BE2C (cell line): ENCODE measurements at regions not wholly inside any gene's neighbourhood (a gene's known extent, or its start where the extent isn't known, plus 50 kb on each side); places are given as distances from the start of the nearest gene placed in this dataset.

Experiments
- DNase-seq: peaks from one replicate; pipeline ENCODE4 v3.0.0-alpha.2; 2020
- H3K27me3 ChIP-seq: fragments of 250-450 bp; sonication (Bioruptor Pico); 2 replicates; pipeline ENCODE4 v1.5.1; 2020; ENCODE audit warnings: mild to moderate bottlenecking
- H3K36me3 ChIP-seq: fragments of 250-450 bp; sonication (Bioruptor Pico); 2 replicates; pipeline ENCODE4 v1.5.1; 2020; ENCODE audit warnings: mild to moderate bottlenecking
- H3K4me1 ChIP-seq: fragments of 250-450 bp; sonication (Bioruptor Pico); 2 replicates; pipeline ENCODE4 v1.5.1; 2020
- H3K4me3 ChIP-seq: 2 replicates; pipeline ENCODE4 v1.5.1; 2011; ENCODE audit warnings: low read depth, low read length
- H3K9me3 ChIP-seq: fragments of 250-450 bp; sonication (Bioruptor Pico); 2 replicates; pipeline ENCODE4 v1.5.1; 2020
- TF ChIP-seq, protein P1 (sequence below): IDR thresholded peaks from 2 replicates; pipeline ENCODE4 v1.5.1; 2012; ENCODE audit warnings: mild to moderate bottlenecking, low read depth, low read length

DNA sequence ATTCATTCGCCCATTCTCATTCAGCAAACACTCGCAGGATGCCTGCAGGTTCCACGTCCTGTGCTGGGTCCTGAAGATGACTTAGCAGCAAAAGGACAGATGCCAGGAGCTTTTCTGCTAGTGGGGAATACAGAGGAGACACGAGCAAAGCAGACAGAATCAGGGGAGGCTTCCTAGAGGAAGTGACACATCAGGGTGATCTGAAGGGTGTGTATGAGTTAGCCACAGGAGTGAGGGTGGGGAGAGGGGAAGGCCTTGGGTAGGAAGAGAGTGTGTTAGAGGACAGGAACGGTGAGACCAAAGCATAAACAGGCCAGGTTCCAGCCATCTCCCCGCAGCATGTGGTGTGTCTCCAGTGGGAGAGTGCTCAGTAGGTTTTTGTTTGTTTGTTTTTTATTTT lies 73.4 kb upstream of the GTSF1L start:
- Histone ChIP-seq H3K27me3 (no peaks in the 10 kb centered on the region), H3K9me3 (peaks cover 3% of the 10 kb centered on the region; the same call in 1 of the 2 replicates), H3K4me1 (peaks cover 6% of the 10 kb centered on the region), H3K4me3 (no peak overlapping the region), H3K36me3 (no peaks in the 10 kb centered on the region)
- TF ChIP-seq, protein P1, sequence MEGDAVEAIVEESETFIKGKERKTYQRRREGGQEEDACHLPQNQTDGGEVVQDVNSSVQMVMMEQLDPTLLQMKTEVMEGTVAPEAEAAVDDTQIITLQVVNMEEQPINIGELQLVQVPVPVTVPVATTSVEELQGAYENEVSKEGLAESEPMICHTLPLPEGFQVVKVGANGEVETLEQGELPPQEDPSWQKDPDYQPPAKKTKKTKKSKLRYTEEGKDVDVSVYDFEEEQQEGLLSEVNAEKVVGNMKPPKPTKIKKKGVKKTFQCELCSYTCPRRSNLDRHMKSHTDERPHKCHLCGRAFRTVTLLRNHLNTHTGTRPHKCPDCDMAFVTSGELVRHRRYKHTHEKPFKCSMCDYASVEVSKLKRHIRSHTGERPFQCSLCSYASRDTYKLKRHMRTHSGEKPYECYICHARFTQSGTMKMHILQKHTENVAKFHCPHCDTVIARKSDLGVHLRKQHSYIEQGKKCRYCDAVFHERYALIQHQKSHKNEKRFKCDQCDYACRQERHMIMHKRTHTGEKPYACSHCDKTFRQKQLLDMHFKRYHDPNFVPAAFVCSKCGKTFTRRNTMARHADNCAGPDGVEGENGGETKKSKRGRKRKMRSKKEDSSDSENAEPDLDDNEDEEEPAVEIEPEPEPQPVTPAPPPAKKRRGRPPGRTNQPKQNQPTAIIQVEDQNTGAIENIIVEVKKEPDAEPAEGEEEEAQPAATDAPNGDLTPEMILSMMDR = no peak
- no peak for DNase-seq

DNA sequence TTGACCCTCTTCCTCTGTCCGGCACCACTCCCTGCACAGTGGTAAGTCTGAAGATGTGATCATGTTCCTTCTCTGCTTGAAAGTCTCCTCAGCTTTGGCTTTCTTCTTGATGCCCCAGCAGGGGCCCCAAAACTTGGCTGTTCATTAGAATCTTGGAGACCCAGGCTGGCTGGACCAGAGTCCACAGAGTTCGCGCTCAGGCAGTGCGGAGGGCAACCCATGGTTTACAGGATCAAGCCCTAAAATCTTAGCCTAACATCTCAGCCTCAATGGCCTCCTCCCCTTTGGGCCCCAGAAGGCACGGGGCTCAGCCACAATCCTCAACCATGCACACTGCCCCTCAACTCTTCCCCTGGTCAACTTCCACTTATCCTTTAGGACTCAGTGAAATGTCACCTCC lies 72.9 kb upstream of the GTSF1L start:
- Histone ChIP-seq H3K9me3 (peaks cover 3% of the 10 kb centered on the region; the same call in 1 of the 2 replicates), H3K27me3 (no peaks in the 10 kb centered on the region), H3K4me1 (peaks cover 6% of the 10 kb centered on the region), H3K4me3 (peak overlapping the region; percentile 39; the same call in 1 of the 2 replicates), H3K36me3 (no peaks in the 10 kb centered on the region)
- DNase-seq = no peak
- TF ChIP-seq, protein P1 = no peak

DNA sequence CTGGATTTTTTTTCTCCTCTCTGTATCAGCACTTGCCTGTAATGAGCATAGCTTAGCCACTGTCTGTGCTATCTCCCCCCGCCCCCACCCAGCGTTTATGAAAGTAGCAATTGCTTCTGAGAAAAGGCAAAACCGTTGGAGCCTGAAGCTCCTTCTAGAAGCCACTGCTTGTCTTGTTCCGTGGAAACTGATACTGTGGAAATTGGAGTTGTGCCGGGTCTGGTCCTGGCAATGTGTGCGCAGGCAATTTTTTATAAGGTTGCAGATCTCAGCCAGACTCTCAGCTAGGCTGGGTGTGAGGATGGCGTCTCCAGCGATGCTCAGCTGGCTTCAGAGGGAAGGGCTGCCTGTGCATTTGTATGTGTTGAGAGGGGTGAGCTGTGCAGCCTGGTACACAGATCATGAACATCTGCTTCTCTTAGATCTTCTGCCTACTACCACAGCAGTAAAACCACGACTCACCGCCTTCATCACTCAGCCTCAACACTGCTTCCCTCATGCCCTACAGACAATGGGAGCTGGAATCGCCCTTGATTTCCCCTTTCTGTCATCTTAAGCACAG lies 72.4 kb upstream of the GTSF1L start:
- Histone ChIP-seq H3K4me1 (peaks cover 6% of the 10 kb centered on the region), H3K4me3 (peak overlapping the region; percentile 39), H3K9me3 (peaks cover 3% of the 10 kb centered on the region; the same call in 1 of the 2 replicates), H3K27me3 (no peaks in the 10 kb centered on the region), H3K36me3 (no peaks in the 10 kb centered on the region)
- TF ChIP-seq, protein P1 = no peak
- peak; percentile 38 for DNase-seq

DNA sequence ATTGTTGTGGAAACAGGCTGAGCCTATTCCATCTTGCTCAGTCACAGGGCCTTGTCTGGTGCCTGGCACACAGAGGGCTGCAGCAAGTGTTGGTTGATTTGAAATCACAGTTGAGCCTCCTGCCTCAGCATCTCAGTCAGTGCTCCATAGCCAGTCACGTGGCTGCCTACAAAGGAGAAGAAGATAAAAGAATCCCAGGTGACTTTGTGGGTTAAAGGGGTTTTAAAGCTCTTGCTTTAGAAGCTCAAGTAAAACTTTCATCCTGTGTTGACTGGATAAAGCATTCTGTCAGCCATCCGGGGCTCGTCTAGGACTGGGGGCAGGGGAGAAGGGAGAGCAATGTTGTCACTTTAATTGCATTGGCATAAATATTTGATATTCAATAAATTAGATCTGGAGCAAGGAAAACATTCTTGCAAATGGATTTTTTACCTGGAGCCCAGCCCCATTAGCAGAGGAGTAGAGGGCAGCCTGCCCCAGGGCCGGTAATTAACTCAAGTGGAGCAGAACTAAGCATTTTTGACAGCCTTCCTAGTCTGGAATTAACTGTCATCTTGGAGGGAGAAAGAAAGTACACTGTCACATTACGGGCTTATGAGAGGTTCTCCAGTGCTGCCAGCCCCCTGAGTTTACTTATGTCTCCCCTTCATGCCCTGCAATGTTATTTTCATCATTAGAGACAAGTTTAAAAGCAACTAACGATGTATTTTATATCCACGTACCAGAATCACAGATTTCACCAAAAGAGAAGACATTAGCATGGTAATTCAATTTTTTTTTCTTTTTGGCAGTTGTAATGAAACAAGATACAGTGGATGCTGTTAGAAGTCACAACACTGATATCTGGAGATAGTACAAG lies 71.7 kb upstream of the GTSF1L start:
- Histone ChIP-seq H3K4me1 (peaks cover 6% of the 10 kb centered on the region), H3K4me3 (peak overlapping the region; percentile 39), H3K9me3 (peaks cover 3% of the 10 kb centered on the region; the same call in 1 of the 2 replicates), H3K27me3 (no peaks in the 10 kb centered on the region), H3K36me3 (no peaks in the 10 kb centered on the region)
- TF ChIP-seq, protein P1 = no peak
- DNase-seq = peak; percentile 45

DNA sequence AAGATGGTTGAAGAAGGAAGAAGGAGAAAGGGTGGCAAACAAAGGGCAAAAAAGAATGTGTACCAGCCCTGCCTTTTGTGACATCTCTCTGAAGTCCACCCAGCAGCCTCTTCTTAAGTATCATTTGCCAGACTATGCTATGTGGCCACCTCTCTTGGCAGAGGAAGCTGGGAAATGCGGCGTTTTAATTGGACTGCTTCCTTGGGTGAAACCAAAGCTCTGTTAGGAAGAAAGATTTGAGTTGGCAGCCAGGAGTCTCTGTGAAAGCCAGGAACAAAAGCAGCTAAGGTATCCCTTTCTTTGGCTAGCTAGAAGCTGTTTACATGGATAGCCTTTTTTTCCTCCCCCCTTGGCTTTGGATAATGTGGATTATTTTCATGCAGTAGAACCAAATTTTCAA lies 67.5 kb upstream of the GTSF1L start:
- Histone ChIP-seq H3K4me1 (peaks cover 2% of the 10 kb centered on the region), H3K4me3 (no peak overlapping the region), H3K27me3 (no peaks in the 10 kb centered on the region), H3K36me3 (no peaks in the 10 kb centered on the region), H3K9me3 (no peaks in the 10 kb centered on the region)
- TF ChIP-seq, protein P1 = no peak
- DNase-seq = no peak

DNA sequence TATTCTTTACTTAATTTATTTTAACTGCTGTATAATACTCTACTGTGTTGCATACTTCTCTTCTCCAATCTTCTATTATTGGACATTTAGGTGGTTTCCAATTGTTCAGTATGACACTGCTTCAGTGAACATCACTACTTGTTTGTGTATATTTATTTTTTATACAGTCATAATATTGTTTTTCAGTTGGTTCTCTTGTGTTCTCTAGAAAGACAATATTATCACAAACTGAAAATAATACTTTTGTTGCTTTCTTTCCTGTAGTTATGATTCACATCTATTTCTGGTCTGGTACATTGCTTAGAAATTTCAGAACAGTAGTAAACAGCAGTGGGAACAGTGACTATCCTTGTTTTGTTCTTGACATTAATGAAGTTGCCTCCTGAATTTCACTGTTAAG lies 62.8 kb upstream of the GTSF1L start:
- Histone ChIP-seq H3K27me3 (no peaks in the 10 kb centered on the region), H3K4me1 (no peaks in the 10 kb centered on the region), H3K9me3 (no peaks in the 10 kb centered on the region), H3K36me3 (no peaks in the 10 kb centered on the region), H3K4me3 (no peak overlapping the region)
- TF ChIP-seq, protein P1 = no peak
- no peak for DNase-seq
